ENCODE measurements at regions not wholly inside any gene's neighbourhood (a gene's known extent, or its start where the extent isn't known, plus 50 kb on each side); places are given as distances from the start of the nearest gene placed in this dataset.

DNA sequence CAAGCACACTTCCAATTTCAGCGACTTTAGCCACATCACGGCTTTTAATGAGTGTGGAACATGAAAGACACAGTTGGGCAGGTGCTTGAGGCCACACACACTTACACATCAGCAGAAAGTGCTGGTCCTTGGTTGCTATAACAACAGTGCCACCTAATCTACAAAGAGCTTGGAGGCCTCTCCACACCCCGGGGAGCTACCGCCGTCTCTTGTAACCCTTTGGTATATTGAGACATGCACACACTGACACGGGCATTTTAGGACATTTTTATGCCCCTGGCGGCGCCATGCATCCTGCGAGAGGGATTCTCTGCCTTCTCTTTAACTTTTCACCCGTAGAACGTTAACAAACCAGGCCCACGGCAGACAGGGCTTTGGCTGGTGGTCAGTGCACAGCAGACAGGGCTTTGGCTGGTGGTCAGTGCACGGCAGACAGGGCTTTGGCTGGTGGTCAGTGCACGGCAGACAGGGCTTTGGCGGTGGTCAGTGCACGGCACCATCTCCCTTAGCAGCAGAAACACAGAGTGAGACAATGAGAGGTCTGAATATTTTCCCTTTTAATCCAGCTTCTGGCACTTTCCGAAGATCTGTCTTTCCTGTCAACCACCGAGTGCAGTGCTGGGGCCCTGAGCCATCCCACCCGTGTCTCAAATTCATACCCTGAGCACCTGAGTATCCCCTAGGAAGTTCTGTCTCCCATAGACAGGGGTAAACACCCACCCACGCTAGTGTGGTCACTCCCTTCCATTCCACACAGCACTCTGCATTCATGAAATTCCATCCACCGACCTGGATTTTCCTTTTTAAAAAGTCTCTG, 116.6 kb upstream of the RPS6KA2 start:
- TF ChIP-seq POLR2AphosphoS5 (IDR thresholded peaks at IDR 0.05; ENCODE audit: low read depth, low read length) = no peak
- TF ChIP-seq, protein P1, sequence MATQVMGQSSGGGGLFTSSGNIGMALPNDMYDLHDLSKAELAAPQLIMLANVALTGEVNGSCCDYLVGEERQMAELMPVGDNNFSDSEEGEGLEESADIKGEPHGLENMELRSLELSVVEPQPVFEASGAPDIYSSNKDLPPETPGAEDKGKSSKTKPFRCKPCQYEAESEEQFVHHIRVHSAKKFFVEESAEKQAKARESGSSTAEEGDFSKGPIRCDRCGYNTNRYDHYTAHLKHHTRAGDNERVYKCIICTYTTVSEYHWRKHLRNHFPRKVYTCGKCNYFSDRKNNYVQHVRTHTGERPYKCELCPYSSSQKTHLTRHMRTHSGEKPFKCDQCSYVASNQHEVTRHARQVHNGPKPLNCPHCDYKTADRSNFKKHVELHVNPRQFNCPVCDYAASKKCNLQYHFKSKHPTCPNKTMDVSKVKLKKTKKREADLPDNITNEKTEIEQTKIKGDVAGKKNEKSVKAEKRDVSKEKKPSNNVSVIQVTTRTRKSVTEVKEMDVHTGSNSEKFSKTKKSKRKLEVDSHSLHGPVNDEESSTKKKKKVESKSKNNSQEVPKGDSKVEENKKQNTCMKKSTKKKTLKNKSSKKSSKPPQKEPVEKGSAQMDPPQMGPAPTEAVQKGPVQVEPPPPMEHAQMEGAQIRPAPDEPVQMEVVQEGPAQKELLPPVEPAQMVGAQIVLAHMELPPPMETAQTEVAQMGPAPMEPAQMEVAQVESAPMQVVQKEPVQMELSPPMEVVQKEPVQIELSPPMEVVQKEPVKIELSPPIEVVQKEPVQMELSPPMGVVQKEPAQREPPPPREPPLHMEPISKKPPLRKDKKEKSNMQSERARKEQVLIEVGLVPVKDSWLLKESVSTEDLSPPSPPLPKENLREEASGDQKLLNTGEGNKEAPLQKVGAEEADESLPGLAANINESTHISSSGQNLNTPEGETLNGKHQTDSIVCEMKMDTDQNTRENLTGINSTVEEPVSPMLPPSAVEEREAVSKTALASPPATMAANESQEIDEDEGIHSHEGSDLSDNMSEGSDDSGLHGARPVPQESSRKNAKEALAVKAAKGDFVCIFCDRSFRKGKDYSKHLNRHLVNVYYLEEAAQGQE (IDR thresholded peaks at IDR 0.05; ENCODE audit: insufficient read depth in 1 of 2, low read depth in 2 of 2, low read length in 2 of 2) = no peak
- TF ChIP-seq SIN3A (IDR thresholded peaks at IDR 0.05; ENCODE audit: borderline replicate concordance, insufficient read depth, low read length) = no peak

Measured in PFSK-1 (cell line).